Smooth muscle cell (in vitro differentiated cells): ENCODE measurements at regions not wholly inside any gene's neighbourhood (a gene's known extent, or its start where the extent isn't known, plus 50 kb on each side); places are given as distances from the start of the nearest gene placed in this dataset.

ENCODE experiments used
- DNase-seq: peaks from one replicate; lab custom pipeline; 2025; ENCODE audit not compliant: unreplicated experiment; lab: John Stamatoyannopoulos, UW
- H2AFZ ChIP-seq: fragments of 200-600 bp; sonication (generic); 2 replicates; pipeline ENCODE4 v1.6.0; 2016; ENCODE audit warnings: antibody characterized with exemption, low read depth, mild to moderate bottlenecking
- H3F3A ChIP-seq: fragments of 200-600 bp; sonication (generic); 2 replicates; pipeline ENCODE4 v1.6.0; 2017; ENCODE audit warnings: antibody characterized with exemption, low read depth
- H3K27ac ChIP-seq: fragments of 200-600 bp; sonication (generic); 2 replicates; pipeline ENCODE4 v1.5.1; 2016; ENCODE audit warnings: low read depth, mild to moderate bottlenecking
- H3K27me3 ChIP-seq: fragments of 200-600 bp; sonication (generic); 2 replicates; pipeline ENCODE4 v1.6.1; 2016; ENCODE audit warnings: low read depth, mild to moderate bottlenecking
- H3K36me3 ChIP-seq: fragments of 200-600 bp; sonication (generic); 2 replicates; pipeline ENCODE4 v1.5.1; 2016; ENCODE audit warnings: low read depth
- H3K4me1 ChIP-seq: fragments of 200-600 bp; sonication (generic); 2 replicates; pipeline ENCODE4 v1.5.1; 2016; ENCODE audit warnings: low read depth
- H3K4me2 ChIP-seq: fragments of 200-600 bp; sonication (generic); 2 replicates; pipeline ENCODE4 v1.6.0; 2016; ENCODE audit warnings: mild to moderate bottlenecking
- H3K4me3 ChIP-seq: fragments of 200-600 bp; sonication (generic); 2 replicates; pipeline ENCODE4 v1.5.1; 2016; ENCODE audit warnings: mild to moderate bottlenecking
- H3K79me2 ChIP-seq: fragments of 200-600 bp; sonication (generic); 2 replicates; pipeline ENCODE4 v1.6.0; 2016; ENCODE audit warnings: low read depth, mild to moderate bottlenecking
- H3K9ac ChIP-seq: fragments of 200-600 bp; sonication (generic); 2 replicates; pipeline ENCODE4 v1.6.0; 2016; ENCODE audit warnings: low read depth
- H3K9me3 ChIP-seq: fragments of 200-600 bp; sonication (generic); replicated peaks from 2 replicates; pipeline ENCODE4 v1.5.1; 2016; ENCODE audit warnings: low read depth
- H4K20me1 ChIP-seq: fragments of 200-600 bp; sonication (generic); 2 replicates; pipeline ENCODE4 v1.6.0; 2016; ENCODE audit warnings: low read depth
- WGBS: methylation state at CpG from one replicate; pipeline ENCODE4 v1.1.7; 2016; ENCODE audit warnings: low lambda C conversion rate; 5-methylcytosine and 5-hydroxymethylcytosine counted together
- TF ChIP-seq, protein P1 (sequence below): fragments of 200-600 bp; sonication (generic); IDR thresholded peaks from 2 replicates; pipeline ENCODE4 v1.5.1; 2017; ENCODE audit warnings: borderline replicate concordance, mild to moderate bottlenecking, antibody characterized with exemption; ENCODE audit not compliant: insufficient read depth, poor library complexity, severe bottlenecking

DNA sequence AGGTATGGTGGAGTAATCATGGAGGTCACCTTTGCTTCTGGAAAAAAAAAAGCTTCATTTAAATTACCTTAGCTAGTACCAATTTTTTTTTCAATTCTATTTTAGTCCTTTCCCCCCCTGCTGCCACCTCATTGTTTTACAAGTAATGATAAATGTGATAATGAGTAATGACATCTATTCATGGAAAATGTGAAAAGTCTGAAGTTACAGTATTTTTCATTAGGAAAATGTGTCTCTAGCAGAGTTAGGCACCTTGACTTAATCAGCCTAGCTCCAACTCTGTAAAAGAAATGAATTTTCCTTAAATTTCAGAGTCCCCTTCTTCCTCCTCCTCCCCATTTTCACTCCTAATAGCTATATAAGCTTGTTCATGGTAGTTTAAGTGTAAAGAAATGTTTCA, 204.9 kb upstream of the USP25 start:
- no peak for DNase-seq
- Histone ChIP-seq H4K20me1 (no peaks in the 10 kb centered on the region), H3K27ac (no peak overlapping the region), H3K4me1 (no peaks in the 10 kb centered on the region), H3K36me3 (no peaks in the 10 kb centered on the region), H3K4me3 (no peak overlapping the region), H3K9ac (no peak overlapping the region), H3F3A (no peaks in the 10 kb centered on the region), H3K79me2 (no peaks in the 10 kb centered on the region), H3K27me3 (no peaks in the 10 kb centered on the region), H3K9me3 (no peaks in the 10 kb centered on the region), H3K4me2 (no peak overlapping the region), H2AFZ (no peak overlapping the region)
- TF ChIP-seq, protein P1, sequence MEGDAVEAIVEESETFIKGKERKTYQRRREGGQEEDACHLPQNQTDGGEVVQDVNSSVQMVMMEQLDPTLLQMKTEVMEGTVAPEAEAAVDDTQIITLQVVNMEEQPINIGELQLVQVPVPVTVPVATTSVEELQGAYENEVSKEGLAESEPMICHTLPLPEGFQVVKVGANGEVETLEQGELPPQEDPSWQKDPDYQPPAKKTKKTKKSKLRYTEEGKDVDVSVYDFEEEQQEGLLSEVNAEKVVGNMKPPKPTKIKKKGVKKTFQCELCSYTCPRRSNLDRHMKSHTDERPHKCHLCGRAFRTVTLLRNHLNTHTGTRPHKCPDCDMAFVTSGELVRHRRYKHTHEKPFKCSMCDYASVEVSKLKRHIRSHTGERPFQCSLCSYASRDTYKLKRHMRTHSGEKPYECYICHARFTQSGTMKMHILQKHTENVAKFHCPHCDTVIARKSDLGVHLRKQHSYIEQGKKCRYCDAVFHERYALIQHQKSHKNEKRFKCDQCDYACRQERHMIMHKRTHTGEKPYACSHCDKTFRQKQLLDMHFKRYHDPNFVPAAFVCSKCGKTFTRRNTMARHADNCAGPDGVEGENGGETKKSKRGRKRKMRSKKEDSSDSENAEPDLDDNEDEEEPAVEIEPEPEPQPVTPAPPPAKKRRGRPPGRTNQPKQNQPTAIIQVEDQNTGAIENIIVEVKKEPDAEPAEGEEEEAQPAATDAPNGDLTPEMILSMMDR: no peak

DNA sequence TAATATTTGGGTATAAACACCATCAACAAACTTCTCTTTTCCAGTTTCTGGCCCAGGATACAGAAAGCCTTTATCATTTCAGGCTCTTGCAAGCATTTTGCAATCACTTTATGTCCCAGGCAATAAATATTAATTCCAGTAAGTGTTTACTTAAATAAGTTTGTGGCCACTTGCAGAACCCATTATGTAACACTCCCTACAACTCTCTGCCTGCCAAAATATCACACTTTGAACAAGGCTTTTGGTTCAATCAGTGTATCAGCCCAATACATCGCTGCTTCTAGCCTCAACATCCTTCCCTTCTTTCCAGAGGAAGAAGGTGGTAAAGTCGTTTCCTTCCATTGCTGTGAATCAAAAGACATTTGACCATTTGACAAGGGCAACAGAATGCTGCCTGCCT, 203.0 kb upstream of the USP25 start:
- Histone ChIP-seq H3K9me3 (peaks cover 4% of the 10 kb centered on the region), H3K4me1 (no peaks in the 10 kb centered on the region), H3K27me3 (no peaks in the 10 kb centered on the region), H3K27ac (no peak overlapping the region), H2AFZ (no peak overlapping the region), H3K4me3 (no peak overlapping the region), H3K36me3 (no peaks in the 10 kb centered on the region), H3K9ac (no peak overlapping the region), H3K79me2 (no peaks in the 10 kb centered on the region), H3K4me2 (no peak overlapping the region), H4K20me1 (no peaks in the 10 kb centered on the region), H3F3A (no peaks in the 10 kb centered on the region)
- 88% methylated on average over 2 of the region's 2 CpGs for WGBS
- TF ChIP-seq, protein P1: no peak
- DNase-seq: no peak

DNA sequence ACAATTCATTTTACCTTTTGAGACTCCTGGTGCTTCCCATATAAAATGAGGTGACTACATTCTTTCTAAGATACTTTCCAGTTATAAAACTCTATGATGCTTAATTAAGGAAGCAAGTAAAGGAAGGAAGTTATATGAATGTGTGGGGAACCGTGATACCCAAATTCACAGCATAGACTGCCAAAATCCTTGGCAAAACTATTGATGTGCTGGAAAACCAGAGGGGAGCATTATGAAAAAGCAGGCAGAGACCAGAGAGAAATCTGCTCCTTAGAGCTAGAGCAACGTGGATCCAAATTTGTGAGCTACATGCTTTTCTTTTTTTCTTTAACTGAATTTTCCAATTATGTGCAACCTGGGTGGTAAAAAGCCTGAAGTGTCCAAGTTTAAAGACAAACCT, 201.4 kb upstream of the USP25 start:
- 96% methylated on average over 2 of the region's 2 CpGs for WGBS
- Histone ChIP-seq H3F3A (no peaks in the 10 kb centered on the region), H3K27ac (no peak overlapping the region)

DNA sequence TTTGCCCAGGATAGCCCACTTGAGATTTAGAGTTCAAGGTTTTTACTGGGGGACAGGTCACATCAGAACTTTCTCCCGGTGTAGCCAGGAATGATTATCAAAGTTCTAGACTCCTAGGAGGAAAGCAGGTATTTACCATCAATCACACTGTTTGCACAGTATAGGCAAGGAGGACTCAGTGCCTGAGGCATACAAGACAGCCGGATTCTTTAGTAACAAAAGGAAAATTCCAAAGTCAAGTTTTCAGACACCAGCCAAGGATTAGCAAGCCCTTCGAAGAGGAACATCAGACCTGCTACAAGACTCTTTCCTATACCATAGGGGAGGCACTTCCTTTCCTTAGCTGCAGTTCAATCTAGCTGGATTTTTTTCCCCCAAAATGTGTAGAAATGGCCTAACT, 197.8 kb upstream of the USP25 start:
- H3K27ac ChIP-seq: no peak overlapping the region
- no peaks in the 10 kb centered on the region for H3K79me2 ChIP-seq

More for the DNA sequence above, 201.4 kb upstream of the USP25 start:
- Histone ChIP-seq H3K4me2 (no peak overlapping the region), H3K27me3 (no peaks in the 10 kb centered on the region), H2AFZ (no peak overlapping the region), H3K79me2 (no peaks in the 10 kb centered on the region), H3K4me3 (no peak overlapping the region), H4K20me1 (no peaks in the 10 kb centered on the region), H3K9ac (no peak overlapping the region), H3K9me3 (peaks cover 4% of the 10 kb centered on the region), H3K4me1 (no peaks in the 10 kb centered on the region), H3K36me3 (no peaks in the 10 kb centered on the region)
- TF ChIP-seq, protein P1: no peak
- DNase-seq: no peak

More for the DNA sequence above, 197.8 kb upstream of the USP25 start:
- no peak for DNase-seq
- WGBS: 64% methylated on average over 3 of the region's 3 CpGs
- no peak overlapping the region for H3K4me2 ChIP-seq
- no peaks in the 10 kb centered on the region for H3K27me3 ChIP-seq
- no peak overlapping the region for H3K4me3 ChIP-seq
- H3K4me1 ChIP-seq: no peaks in the 10 kb centered on the region
- peaks cover 4% of the 10 kb centered on the region for H3K9me3 ChIP-seq
- H3F3A ChIP-seq: no peaks in the 10 kb centered on the region
- no peak overlapping the region for H3K9ac ChIP-seq
- no peaks in the 10 kb centered on the region for H4K20me1 ChIP-seq
- no peaks in the 10 kb centered on the region for H3K36me3 ChIP-seq
- TF ChIP-seq, protein P1: no peak
- no peak overlapping the region for H2AFZ ChIP-seq
